Breast epithelium (tissue), 4 donors: ENCODE measurements at regions not wholly inside any gene's neighbourhood (a gene's known extent, or its start where the extent isn't known, plus 50 kb on each side); places are given as distances from the start of the nearest gene placed in this dataset.

Source experiments
- DNase-seq, 2 donors: peaks; one replicate each; pipeline ENCODE4 v3.0.0-alpha.2; 2019; ENCODE audit warnings: low spot score in 2 of 2
- H3K27ac ChIP-seq, 2 donors: fragments of 200-600 bp; sonication (generic) in 1 of 2; one replicate each; pipeline ENCODE4 v1.5.1; 2016 to 2019; ENCODE audit warnings: mild to moderate bottlenecking in 1 of 2
- H3K27me3 ChIP-seq, 2 donors: fragments of 200-600 bp; sonication (generic) in 1 of 2; one replicate each; pipeline versions ENCODE4 v1.5.1 to v1.6.0; 2017 to 2019; ENCODE audit warnings: control low read depth in 1 of 2, mild to moderate bottlenecking in 1 of 2
- H3K36me3 ChIP-seq: fragments of 200-600 bp; one replicate; pipeline ENCODE4 v1.5.1; 2019
- H3K4me1 ChIP-seq, 2 donors: fragments of 200-600 bp; sonication (generic); one replicate each; pipeline ENCODE4 v1.5.1; 2016 to 2019; ENCODE audit warnings: control low read depth in 1 of 2
- H3K4me3 ChIP-seq, 3 donors: fragments of 200-600 bp; sonication (generic); 1 replicate in 2 of 3; 2 replicates in 1 of 3; pipeline ENCODE4 v1.5.1; 2016 to 2019; ENCODE audit warnings: mild to moderate bottlenecking in 3 of 3, moderate library complexity in 2 of 3
- H3K9me3 ChIP-seq, 2 donors: fragments of 200-600 bp; sonication (generic) in 1 of 2; one replicate each; pipeline ENCODE4 v1.5.1; 2016 to 2019; ENCODE audit warnings: control low read depth in 1 of 2
- POLR2A ChIP-seq: fragments of 450-650 bp; IDR thresholded peaks from one replicate; pipeline ENCODE4 v1.6.1; 2016; ENCODE audit warnings: antibody characterized with exemption, mild to moderate bottlenecking, moderate library complexity
- POLR2AphosphoS5 ChIP-seq, 3 donors: sonication (generic); formaldehyde crosslinking; IDR thresholded peaks; one replicate each; pipeline ENCODE4 v1.6.1; 2017; ENCODE audit warnings: antibody characterized with exemption in 3 of 3
- intact Hi-C: fragments of 100-400 bp; cut with DNase I; formaldehyde crosslinking; loops from one replicate; pipeline ENCODE4 v1.15.1; 2023; ENCODE audit warnings: low total_unique reads
- TF ChIP-seq, protein P1 (sequence below), 3 donors: fragments of 450-650 bp; IDR thresholded peaks; one replicate each; pipeline ENCODE4 v1.5.1; 2016 to 2017; ENCODE audit warnings: antibody characterized with exemption in 3 of 3, mild to moderate bottlenecking in 3 of 3, moderate library complexity in 3 of 3

DNA sequence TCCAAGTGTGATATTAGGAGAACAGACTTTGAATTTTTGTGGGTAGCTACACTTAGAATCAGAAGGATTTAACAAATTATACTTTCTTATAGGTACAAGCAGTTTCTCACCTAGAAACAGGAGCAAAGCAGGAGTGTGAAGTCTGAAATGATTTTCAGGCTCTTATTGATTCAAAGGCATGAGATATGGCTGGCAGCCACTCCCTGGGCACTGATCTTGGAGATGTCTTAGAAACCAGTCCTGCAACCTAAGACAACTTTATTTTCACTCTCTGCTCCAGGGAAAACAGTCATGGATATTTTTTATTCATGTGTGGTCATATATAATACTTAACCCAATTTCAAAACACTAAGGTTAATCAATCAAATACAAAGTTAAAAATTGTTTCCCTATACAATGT is 254.9 kb upstream of the TMEM132C start:
- Histone ChIP-seq H3K36me3 (no peaks in the 10 kb centered on the region), H3K4me3 (no peak overlapping the region), H3K27ac (no peak overlapping the region), H3K27me3 (no peaks in the 10 kb centered on the region), H3K4me1 (no peaks in the 10 kb centered on the region), H3K9me3 (no peaks in the 10 kb centered on the region)
- no peak for DNase-seq
- intact Hi-C loops = no loop called here
- TF ChIP-seq POLR2AphosphoS5 (IDR thresholded peaks at IDR 0.05) (no peak), POLR2A (no peak)
- TF ChIP-seq, protein P1, sequence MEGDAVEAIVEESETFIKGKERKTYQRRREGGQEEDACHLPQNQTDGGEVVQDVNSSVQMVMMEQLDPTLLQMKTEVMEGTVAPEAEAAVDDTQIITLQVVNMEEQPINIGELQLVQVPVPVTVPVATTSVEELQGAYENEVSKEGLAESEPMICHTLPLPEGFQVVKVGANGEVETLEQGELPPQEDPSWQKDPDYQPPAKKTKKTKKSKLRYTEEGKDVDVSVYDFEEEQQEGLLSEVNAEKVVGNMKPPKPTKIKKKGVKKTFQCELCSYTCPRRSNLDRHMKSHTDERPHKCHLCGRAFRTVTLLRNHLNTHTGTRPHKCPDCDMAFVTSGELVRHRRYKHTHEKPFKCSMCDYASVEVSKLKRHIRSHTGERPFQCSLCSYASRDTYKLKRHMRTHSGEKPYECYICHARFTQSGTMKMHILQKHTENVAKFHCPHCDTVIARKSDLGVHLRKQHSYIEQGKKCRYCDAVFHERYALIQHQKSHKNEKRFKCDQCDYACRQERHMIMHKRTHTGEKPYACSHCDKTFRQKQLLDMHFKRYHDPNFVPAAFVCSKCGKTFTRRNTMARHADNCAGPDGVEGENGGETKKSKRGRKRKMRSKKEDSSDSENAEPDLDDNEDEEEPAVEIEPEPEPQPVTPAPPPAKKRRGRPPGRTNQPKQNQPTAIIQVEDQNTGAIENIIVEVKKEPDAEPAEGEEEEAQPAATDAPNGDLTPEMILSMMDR (IDR thresholded peaks at IDR 0.05) = no peak

DNA sequence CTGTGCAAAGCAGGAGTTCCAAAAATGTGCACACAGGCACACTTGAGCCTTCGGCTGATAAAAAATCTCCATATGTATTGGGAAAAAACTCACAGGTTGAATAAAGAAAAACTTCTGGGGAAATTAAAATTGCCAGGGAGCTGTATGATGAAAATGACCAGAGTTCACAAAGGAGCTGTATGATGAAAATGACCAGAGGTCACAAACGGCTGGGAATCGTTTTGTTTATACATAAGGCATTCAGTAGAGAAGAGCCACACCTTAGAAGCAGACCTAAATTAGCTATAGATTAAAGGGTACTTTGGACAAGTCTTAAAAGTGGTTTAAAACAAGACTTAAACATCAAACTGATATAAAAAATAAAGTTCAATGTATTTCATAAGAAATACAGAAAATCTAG is 251.7 kb upstream of the TMEM132C start:
- Histone ChIP-seq H3K36me3 (no peaks in the 10 kb centered on the region), H3K4me1 (no peaks in the 10 kb centered on the region), H3K9me3 (no peaks in the 10 kb centered on the region), H3K27me3 (no peaks in the 10 kb centered on the region), H3K4me3 (no peak overlapping the region), H3K27ac (no peak overlapping the region)
- intact Hi-C loops = no loop called here
- no peak for DNase-seq
- no peak for TF ChIP-seq POLR2AphosphoS5 (IDR thresholded peaks at IDR 0.05)
- TF ChIP-seq POLR2A = no peak
- TF ChIP-seq, protein P1 (IDR thresholded peaks at IDR 0.05) = no peak

DNA sequence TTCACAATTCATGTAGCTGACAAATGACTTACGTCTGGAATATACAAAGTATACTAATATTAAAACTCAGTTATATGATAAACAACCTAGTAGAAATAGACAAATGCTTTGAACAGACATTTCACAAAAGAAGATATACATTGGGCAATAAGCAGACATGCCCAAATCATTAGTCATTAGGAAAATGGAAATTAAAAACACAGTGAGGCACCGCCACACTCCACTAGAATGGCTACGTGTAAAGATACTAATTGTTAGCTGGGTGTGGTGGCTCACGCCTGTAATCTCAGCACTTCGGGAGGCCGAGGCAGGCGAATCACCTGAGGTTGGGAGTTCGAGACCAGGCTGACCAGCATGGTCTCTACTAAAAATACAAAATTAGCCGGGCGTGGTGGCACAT is 248.9 kb upstream of the TMEM132C start:
- H3K4me3 ChIP-seq = no peak overlapping the region
- intact Hi-C loops = no loop called here
- TF ChIP-seq, protein P1 (IDR thresholded peaks at IDR 0.05) = no peak
- TF ChIP-seq POLR2AphosphoS5 (IDR thresholded peaks at IDR 0.05) (no peak), POLR2A (no peak)
- H3K4me1 ChIP-seq = no peaks in the 10 kb centered on the region
- no peak overlapping the region for H3K27ac ChIP-seq
- no peaks in the 10 kb centered on the region for H3K27me3 ChIP-seq
- no peaks in the 10 kb centered on the region for H3K36me3 ChIP-seq
- DNase-seq = no peak
- no peaks in the 10 kb centered on the region for H3K9me3 ChIP-seq

DNA sequence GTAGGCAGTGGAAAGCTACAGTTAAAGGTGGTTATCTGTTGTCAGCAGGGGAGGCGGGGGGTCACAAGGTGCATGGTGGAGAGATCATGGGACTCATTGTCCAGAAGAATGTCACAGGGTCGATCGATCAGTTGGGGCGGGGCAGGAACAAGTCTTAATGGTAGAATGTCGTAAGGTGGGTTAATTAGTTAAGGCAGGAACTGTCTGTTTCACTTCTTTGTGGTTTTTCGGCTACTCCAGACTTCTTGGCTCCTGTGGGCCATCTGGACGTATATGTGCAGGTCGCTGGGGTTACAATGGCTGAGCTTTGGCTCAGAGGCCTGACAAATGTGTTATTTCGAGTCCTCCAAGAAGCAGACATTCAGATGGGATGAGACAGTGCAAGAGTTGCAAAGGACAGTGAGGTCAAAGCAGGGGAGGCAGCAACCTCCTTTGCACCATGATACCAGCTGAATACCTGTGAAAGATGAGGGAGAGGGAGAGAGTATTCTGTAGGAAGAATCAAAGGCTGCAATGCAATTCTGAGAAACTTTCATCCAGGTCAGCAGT is 246.9 kb upstream of the TMEM132C start:
- no peaks in the 10 kb centered on the region for H3K4me1 ChIP-seq
- TF ChIP-seq, protein P1 (IDR thresholded peaks at IDR 0.05) = no peak
- TF ChIP-seq POLR2A = no peak
- no peak for TF ChIP-seq POLR2AphosphoS5 (IDR thresholded peaks at IDR 0.05)
- DNase-seq = no peak
- H3K27ac ChIP-seq = no peak overlapping the region
- no peaks in the 10 kb centered on the region for H3K9me3 ChIP-seq
- intact Hi-C loops = no loop called here
- H3K27me3 ChIP-seq = no peaks in the 10 kb centered on the region
- H3K36me3 ChIP-seq = no peaks in the 10 kb centered on the region
- H3K4me3 ChIP-seq = no peak overlapping the region

DNA sequence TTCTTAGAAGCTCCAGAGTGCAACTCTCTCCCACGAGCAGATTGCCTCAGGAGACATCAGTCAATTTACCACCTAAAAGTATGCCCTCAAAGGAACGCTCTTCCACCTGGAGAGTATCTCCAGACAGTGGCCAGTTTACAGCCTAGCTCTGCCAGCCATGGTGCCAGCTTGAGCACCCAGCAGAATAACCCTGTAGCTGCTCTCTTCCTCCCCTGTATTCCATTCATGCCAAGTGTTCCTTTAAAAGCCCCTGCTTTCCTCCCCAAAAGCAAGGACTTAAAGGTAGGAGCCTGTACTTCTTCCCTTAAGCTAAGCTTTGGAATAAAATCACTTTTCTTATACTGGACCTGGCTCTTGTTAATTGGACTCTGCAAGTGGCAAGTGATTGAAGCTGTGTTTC is 245.4 kb upstream of the TMEM132C start:
- Histone ChIP-seq H3K4me1 (no peaks in the 10 kb centered on the region), H3K27ac (no peak overlapping the region), H3K9me3 (no peaks in the 10 kb centered on the region), H3K27me3 (no peaks in the 10 kb centered on the region), H3K4me3 (no peak overlapping the region), H3K36me3 (no peaks in the 10 kb centered on the region)
- TF ChIP-seq POLR2A (no peak), POLR2AphosphoS5 (IDR thresholded peaks at IDR 0.05) (no peak)
- intact Hi-C loops = no loop called here
- no peak for DNase-seq
